ENCODE measurements at regions not wholly inside any gene's neighbourhood (a gene's known extent, or its start where the extent isn't known, plus 50 kb on each side); places are given as distances from the start of the nearest gene placed in this dataset.

DNA sequence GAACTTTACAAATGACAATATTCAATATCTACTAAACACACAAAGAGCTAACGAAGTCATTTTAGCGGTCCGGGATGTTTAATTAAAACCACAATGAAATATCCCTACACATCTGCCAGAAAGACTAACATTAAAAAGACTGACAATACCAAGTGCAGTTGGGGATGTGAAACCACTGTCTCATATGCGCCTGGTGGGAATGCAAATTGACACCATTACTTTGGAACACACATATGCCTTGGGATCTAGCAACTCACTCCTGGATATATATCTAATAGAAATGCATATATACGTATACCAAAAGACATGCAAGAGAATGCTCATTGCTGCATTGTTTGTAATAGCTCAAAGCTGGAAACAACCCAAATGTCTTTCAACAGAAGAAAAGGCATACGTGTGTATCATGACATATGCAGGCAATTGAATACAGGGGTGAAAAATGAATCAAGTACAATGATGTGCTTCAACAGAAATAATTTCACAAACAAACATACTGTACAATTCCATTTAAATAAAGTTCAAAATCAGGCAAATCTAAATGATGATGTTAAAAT lies 153.3 kb downstream of the CARTPT start:
- DNase-seq = no peak

DNA sequence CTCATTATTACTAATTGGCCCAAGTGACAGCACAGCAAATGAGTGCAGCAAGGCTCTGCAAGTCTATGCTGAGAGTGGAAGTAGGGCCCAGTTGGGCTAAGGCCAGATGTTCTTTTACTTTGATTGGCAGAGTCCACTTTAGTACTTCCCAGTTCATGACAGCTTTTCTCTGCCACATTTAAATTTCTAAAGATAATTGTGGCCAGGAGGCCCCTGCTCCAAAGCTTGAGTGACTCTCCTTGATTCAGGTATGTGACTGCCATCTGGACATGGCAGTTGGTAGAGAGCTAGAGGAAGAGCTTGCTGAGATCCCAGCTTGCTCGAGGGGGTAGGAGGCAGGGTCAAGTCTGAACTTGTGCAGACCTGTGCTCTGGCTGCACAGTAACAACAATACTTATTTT lies 154.1 kb downstream of the CARTPT start:
- DNase-seq = no peak

DNA sequence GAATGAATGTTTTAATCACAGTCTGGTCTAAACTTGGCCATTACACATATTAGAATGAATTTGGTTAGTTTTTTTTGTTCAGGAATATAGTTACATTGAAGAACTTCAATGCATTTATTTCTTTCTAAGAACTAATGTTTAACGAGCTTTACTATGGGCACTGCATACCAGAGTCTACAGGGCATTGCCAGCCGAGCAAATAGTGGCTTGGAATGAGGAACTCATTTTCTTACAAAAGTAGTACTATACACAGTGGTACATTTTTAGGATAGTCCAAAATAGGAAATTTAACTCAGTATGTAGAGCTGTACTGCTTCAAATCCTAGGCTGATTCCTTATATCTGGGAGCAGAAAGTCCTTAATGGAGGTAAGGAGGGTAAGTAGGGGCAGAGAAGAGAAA lies 155.4 kb downstream of the CARTPT start:
- DNase-seq = no peak

DNA sequence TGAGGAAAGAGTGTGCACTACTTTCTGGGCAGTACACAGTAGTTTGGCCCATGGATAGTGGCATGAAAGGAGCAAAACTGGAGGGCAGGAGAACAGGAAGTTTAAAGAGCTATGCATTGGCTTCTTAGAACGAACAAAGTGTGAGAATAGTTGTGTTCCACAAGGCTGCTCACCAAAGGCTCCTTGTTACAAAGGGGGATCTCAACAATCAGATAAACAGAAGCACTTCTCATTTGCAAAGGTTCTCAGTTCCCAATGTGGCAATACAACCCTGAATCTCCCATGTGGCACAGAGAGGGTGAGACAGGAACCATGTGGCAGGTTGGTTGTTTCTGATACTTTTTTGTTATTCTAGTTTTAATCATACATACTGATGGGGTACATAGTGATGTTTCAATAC lies 158.4 kb downstream of the CARTPT start:
- DNase-seq = no peak

- DNase-seq = no peak
Measured at GRCh38 chr5:71880536-71880935, 161.5 kb downstream of the CARTPT start.

GRCh38 chr5:71882826-71883741 lies 164.0 kb downstream of the CARTPT start:
- peak; percentile 28 for DNase-seq

- DNase-seq = no peak
Measured at GRCh38 chr5:71883742-71884103, 164.6 kb downstream of the CARTPT start.

DNA sequence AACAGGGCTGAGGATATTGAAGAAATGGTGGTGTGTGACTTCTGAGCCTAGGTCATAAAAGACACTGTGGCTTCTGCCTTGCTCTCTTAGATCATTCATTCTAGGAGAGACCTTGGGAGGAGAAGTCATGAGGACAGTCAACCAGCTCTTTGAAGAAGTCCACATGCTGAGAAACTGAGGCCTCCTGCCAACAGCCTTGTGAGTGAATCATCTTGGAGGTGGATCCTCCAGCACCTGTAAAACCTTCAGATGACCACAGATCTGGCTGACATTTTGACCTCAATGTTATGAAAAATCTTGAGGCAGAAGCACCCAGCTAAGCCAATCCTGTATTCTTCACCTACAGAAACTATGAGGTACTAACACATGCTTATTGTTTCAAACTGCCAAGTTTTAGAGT lies 165.9 kb downstream of the CARTPT start:
- no peak for DNase-seq

- no peak for DNase-seq
Measured at GRCh38 chr5:71886406-71886805, 167.3 kb downstream of the CARTPT start.

DNA sequence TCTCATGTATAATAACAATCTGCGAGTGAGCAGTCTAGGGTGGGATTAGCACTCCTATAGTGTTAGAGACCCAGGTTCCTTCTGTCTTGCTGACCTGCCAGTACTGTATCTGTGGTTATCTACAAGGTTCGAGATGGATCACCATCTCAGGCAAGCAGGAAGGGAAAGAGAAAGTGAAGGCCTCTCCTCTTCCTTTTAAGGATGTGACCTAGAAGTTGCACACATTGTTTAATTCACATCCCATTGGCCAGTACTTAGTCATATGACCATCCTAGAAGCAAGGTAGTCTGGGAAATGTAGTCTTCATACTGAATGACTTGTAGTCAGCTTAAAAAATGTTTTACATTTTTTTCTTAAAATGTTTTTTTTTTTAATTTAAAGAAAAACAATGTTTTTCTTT lies 168.6 kb downstream of the CARTPT start:
- peak; percentile 65 for DNase-seq

- no peak for DNase-seq
Measured at GRCh38 chr5:71891406-71891805, 172.3 kb downstream of the CARTPT start.

DNA sequence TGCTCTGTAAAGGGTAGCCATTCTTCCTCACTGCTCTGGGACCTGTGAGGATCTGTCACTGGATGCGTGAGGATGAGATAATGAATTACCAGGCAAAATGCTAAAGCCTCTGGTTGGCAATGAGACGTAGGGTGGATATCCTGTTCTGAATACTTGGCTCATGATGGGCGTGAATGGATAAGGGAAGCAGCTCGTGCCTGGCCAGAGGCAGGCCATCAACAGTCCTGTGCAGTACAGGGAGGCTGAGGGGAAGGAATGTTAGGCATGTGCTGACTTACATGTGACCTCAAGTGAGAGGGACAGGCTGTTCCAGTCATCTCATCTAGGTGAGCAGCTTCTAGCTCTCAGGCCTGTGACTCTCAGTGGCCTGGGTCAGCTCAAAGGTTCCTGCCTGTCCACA lies 172.8 kb downstream of the CARTPT start:
- peak; percentile 25 for DNase-seq

DNA sequence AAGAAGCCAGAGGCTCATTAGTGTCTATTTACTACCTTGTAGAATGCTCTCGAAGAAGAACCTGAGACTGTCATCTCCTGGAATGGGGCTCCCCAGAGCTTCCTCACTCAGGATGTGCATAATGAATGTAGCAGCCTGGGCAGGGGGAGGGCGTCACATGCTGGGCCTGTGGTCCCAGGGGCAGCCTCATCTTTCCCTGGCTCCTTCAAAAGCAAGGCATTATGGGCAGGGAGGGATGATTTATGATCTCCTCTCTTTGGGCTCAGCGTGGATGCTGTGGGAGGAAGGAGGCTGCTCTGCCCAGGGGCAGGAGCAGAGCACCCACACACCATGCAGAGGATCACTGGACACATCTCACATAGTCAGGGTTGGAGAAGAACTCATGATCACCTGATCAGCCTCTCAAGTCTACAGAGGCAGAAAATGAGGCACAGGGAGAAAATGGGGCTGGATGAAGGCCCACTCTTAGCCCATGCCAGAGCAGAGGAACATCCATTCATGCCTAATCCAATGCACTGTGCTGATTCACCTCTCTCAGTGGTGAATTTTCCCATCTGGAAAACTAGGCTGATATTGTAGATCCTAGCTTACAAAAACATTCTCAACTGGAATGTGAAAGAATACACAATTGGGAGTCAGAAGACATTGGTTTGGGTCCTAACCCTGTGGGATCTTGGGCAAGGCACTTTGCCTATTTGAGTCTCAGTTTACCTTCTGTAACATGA lies 173.7 kb downstream of the CARTPT start:
- DNase-seq = no peak

GRCh38 chr5:71893451-71893850 lies 174.4 kb downstream of the CARTPT start:
- no peak for DNase-seq

- no peak for DNase-seq
Measured at GRCh38 chr5:71894091-71894490, 175.0 kb downstream of the CARTPT start.

DNA sequence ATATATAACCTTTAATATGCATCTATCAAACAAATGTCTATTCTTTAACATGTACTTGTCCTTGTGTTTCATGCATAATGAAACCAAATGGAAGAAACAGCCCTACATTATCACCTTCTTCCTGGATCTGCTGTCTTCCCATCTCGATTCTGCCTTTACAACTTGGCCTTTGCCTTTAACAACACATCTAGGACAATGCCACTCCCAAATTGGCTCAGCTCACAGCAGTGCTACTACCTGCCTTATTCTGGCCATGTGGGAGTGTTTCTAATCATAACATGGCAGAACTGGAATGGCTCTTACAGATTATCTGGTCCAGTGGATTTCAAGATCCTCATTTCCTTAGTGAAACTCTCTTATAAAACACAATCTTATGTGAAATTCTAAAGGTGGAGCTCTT lies 176.5 kb downstream of the CARTPT start:
- DNase-seq = no peak

- DNase-seq = peak; percentile 65
Measured at GRCh38 chr5:71899865-71900342, 180.8 kb downstream of the CARTPT start.

DNA sequence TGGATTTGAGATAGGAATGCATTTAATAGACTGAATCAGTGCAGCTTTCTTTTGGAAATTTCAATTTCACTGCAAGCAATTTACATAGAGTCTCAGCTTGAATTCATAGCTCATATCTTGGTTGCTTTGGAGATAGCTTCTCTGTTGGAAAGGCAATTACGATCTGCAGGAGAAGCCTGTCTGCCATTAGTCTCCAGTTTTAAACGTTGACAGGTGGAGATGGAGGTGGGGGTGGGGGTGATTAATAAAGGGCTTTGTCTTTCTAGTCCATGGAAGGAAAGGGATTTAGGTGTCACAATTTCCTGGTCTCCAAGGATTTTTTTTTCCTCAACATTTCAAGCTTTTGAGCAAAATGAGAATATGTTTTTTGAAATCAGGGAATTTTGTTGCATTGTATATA lies 184.7 kb downstream of the CARTPT start:
- no peak for DNase-seq

DNA sequence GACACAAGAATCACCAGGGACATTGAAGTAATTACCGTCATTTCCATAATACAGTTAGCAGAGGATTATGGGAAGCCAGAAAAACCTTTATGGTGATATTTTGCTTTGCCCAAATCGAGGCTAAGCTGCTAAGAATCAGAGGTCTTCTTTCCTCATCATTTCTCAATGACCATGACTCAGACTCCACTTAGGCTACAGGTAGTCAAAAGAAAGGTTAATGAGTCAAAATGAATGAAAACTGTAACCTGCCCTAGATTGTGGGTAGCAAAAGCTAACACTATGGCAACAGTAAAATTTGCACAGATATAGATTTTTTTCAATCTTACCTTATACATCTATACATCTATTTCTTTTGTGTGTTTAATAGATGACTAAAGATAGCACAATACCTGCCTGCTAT lies 185.8 kb downstream of the CARTPT start:
- DNase-seq = no peak

DNA sequence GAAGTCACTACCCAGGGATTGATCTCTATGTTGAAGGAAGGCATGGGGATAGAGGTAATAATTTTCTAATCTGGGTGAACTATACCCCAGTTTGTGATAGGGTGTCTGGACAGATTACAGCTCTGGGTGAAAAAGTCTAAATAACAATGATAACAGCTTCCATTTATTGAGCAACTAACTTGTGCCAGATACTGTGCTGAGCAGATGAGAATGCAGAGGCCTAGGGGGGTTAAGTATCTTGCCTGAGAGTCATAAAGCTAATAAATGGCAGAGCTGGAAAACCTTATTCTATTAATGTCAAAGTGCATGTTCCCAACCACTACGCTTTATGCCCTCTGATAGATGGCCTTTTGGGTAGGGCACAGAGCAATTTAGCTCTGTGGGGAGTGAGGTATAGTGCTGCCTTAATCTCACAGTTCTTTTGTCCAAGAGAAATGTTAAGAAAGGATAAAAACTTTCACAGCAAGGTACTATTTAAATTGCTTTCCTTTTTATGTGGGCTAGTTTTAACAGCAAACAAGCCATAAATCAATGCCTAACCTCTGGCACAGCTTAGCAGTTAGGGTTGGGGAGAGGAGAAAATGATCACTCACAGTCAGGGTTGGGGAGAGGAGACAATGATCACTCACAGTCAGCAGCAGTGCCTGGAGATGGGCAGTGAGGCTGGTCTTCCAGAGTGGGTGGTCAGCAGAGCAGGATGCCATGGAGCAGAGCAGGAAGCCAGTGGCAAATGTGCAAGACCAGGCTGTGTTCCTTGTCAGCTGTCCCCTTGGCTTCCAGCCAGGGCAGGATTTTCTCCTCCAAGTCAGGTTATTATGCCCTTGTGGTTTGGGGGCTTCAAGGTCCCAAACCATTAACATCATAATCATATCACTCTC lies 187.0 kb downstream of the CARTPT start:
- no peak for DNase-seq

DNA sequence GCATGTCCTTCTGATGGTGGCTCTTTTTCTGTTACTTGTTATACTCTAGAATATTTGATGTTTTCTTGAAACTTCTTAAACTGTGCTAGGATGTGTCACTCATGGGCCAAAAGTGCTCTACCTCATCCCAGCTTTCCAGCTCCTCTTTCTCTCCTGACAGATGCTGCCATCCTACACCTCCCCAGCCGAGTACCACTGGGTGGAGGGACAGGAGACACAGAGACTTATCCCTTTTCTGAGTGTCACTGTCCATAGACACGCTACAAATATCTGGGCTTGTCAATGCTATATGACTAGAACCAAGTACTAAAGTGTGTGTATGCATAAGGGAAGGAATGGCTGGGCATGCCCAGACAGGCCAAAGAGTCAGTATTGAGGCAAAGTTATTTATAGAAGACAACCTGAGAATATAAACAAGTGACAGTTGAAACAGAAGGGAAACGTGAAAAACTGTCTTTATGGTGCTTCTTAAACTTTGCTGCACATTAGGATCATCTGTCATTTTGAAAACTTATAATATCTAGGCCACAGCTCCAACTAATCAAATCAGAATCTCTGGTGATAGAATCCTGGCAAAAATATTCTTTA lies 188.0 kb downstream of the CARTPT start:
- DNase-seq = no peak

GRCh38 chr5:71907608-71908145 lies 188.6 kb downstream of the CARTPT start:
- no peak for DNase-seq
